Effector memory CD8-positive, alpha-beta T cell (primary cell): ENCODE measurements at regions not wholly inside any gene's neighbourhood (a gene's known extent, or its start where the extent isn't known, plus 50 kb on each side); places are given as distances from the start of the nearest gene placed in this dataset.
A peak's percentile ranks its signal among the peaks of the same experiment; 100 is the strongest.

Experiments used
- ATAC-seq: fragments of 150-1000 bp; cut with Tn5 transposase; replicated peaks from 2 replicates; pipeline ENCODE4 v1.10.0; 2021; ENCODE audit warnings: mild to moderate bottlenecking, moderate library complexity
- DNase-seq, 3 experiments: peaks; one replicate each; pipeline ENCODE4 v3.0.0; 2021
- H3K27ac Mint-ChIP-seq, 2 donors: one replicate each; pipeline ENCODE4 v1.8.0; 2022; ENCODE audit warnings: mild to moderate bottlenecking in 2 of 2, mixed read lengths in 2 of 2, moderate library complexity in 2 of 2
- H3K27me3 Mint-ChIP-seq, 2 donors: one replicate each; pipeline ENCODE4 v1.8.0; 2022; ENCODE audit warnings: mixed read lengths in 2 of 2
- H3K36me3 Mint-ChIP-seq: one replicate; pipeline ENCODE4 v1.8.0; 2022; ENCODE audit warnings: mild to moderate bottlenecking, moderate library complexity, mixed read lengths; ENCODE audit not compliant: insufficient read depth
- H3K4me1 Mint-ChIP-seq, 2 donors: one replicate each; pipeline ENCODE4 v1.8.0; 2022; ENCODE audit warnings: low read depth in 2 of 2, mixed read lengths in 2 of 2
- H3K4me3 Mint-ChIP-seq, 2 donors: one replicate each; pipeline ENCODE4 v1.8.0; 2022; ENCODE audit warnings: mild to moderate bottlenecking in 2 of 2, mixed read lengths in 2 of 2, moderate library complexity in 2 of 2
- H3K9me3 Mint-ChIP-seq, 2 donors: one replicate each; pipeline ENCODE4 v1.8.0; 2022; ENCODE audit warnings: mixed read lengths in 2 of 2

GRCh38 chr10:3893901-3894563 is 109.0 kb upstream of the KLF6 start:
- Mint-ChIP-seq H3K4me1 (peaks cover 32 to 46% of the 10 kb centered on the region in 2 donors), H3K4me3 (peak overlapping the region; percentile 8 to 44), H3K27ac (peak overlapping the region; percentile 87 to 97), H3K36me3 (peaks cover 13% of the 10 kb centered on the region), H3K27me3 (no peaks in the 10 kb centered on the region), H3K9me3 (no peaks in the 10 kb centered on the region)
- ATAC-seq (peak; percentile 12), DNase-seq (no peak)

GRCh38 chr10:3892440-3893425 is 107.7 kb upstream of the KLF6 start:
- DNase-seq: peak; percentile 42 to 52 (median 51)
- H3K9me3 Mint-ChIP-seq: no peaks in the 10 kb centered on the region
- peaks cover 37 to 51% of the 10 kb centered on the region in 2 donors for H3K4me1 Mint-ChIP-seq

GRCh38 chr10:3891396-3891795 is 106.4 kb upstream of the KLF6 start:
- no peak overlapping the region for H3K4me3 Mint-ChIP-seq
- DNase-seq (no peak), ATAC-seq (no peak)
- H3K27me3 Mint-ChIP-seq: no peaks in the 10 kb centered on the region
- H3K27ac Mint-ChIP-seq: peak overlapping the region; percentile 87 to 97
- H3K36me3 Mint-ChIP-seq: peaks cover 16% of the 10 kb centered on the region
- no peaks in the 10 kb centered on the region for H3K9me3 Mint-ChIP-seq
- H3K4me1 Mint-ChIP-seq: peaks cover 45 to 61% of the 10 kb centered on the region in 2 donors

More at GRCh38 chr10:3892440-3893425, 107.7 kb upstream of the KLF6 start:
- H3K27ac Mint-ChIP-seq: peak overlapping the region; percentile 87 to 97
- H3K4me3 Mint-ChIP-seq: peak overlapping the region; percentile 51 to 64
- H3K27me3 Mint-ChIP-seq: no peaks in the 10 kb centered on the region
- H3K36me3 Mint-ChIP-seq: peaks cover 16% of the 10 kb centered on the region
- peak; percentile 76 for ATAC-seq

DNA sequence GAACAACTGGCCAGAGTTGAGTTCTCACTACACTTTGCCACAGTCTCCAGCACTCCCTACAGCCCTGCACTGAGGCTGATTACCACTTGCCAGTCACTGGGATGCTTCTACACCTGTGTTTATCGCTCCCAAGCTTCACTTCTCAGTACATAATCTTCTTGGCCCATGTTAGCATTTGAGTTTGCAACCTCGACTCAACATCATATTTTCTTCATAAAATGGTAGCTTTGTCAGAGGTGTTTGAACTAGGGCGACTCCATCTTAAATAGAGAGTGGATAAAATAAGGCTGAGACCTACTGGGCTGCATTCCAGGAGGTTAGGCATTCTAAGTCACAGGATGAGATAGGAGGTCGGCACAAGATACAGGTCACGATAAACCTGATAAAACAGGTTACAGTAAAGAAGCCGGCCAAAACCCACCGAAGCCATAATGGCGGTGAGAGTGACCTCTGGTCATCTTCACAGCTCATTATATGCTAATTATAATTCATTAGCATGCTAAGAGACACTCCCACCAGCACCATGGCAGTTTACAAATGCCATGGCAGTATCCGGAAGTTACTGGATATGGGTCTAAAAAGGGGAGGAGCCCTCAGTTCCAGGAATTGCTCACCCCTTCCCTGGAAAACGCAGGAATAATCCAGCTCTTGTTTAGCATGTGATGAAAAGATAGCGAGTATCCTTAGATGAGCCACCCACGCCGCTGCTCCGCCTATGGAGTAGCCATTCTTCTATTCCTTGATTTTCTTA is 105.8 kb upstream of the KLF6 start:
- no peaks in the 10 kb centered on the region for H3K9me3 Mint-ChIP-seq
- H3K27ac Mint-ChIP-seq: peak overlapping the region; percentile 87 to 97
- H3K4me3 Mint-ChIP-seq: no peak overlapping the region
- DNase-seq (no peak), ATAC-seq (no peak)
- peaks cover 45 to 61% of the 10 kb centered on the region in 2 donors for H3K4me1 Mint-ChIP-seq
- H3K36me3 Mint-ChIP-seq: peaks cover 16% of the 10 kb centered on the region
- H3K27me3 Mint-ChIP-seq: no peaks in the 10 kb centered on the region

DNA sequence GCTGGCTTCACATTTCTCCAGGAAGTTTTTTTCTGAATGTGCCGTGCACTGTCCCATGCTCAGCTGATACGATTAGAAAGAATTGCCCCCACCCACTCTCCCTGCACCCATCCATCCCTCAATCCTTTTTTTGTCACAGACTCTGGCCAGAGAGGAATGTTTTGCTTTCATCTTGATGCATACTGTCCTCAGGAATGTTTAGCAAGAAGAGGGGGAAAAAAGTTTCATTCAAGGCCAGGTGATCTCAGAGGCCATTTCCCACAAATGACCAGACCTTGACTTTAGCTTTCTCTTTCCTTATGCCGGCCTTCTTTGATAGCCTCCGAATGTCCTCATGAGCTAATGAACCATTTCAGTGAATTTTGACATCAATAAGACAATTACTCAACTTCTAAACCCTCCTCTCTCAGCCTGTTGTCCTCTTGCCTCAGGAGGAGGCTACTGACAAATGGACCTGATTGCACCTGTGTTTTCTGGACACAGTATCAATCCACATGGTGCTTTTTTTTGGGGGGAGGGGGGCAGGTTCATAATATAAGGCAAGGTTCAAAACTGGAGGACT is 105.0 kb upstream of the KLF6 start:
- H3K4me1 Mint-ChIP-seq: peaks cover 45 to 57% of the 10 kb centered on the region in 2 donors
- no peaks in the 10 kb centered on the region for H3K27me3 Mint-ChIP-seq
- DNase-seq: no peak

DNA sequence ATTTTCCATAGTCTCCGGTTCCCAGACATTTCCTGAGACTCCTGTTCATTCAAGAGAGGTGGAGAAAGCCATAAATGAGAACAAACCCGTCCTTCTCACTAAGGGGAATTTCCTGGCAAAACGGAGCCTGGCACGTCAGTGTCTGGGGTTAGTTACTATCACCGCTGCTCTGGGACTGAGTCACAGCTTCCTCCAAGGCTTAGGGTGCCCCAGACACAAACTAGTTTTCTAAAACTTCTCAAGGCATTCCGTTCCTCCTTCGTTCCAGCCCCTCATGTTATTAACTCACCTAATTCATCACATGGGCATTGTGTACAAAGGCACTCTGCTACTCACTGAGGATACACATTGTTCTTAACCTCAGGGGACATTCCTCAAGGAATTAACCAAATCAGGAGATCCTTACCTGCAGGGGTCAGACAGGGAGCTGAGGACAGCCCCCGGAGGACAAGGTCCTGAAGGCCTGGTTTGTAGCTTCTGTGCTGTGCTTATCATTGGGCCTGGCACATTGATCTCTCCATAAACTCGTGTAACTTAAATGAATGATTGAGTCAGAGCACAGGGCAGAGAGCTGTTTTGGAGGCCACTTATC is 103.0 kb upstream of the KLF6 start:
- peaks cover 32 to 39% of the 10 kb centered on the region in 2 donors for H3K4me1 Mint-ChIP-seq
- H3K27me3 Mint-ChIP-seq: no peaks in the 10 kb centered on the region
- peak; percentile 73 for ATAC-seq

More for the DNA sequence above, 105.0 kb upstream of the KLF6 start:
- Mint-ChIP-seq H3K4me3 (no peak overlapping the region), H3K9me3 (no peaks in the 10 kb centered on the region), H3K27ac (peak overlapping the region in 1 of 2 donors; percentile 97), H3K36me3 (peaks cover 16% of the 10 kb centered on the region)
- no peak for ATAC-seq

DNA sequence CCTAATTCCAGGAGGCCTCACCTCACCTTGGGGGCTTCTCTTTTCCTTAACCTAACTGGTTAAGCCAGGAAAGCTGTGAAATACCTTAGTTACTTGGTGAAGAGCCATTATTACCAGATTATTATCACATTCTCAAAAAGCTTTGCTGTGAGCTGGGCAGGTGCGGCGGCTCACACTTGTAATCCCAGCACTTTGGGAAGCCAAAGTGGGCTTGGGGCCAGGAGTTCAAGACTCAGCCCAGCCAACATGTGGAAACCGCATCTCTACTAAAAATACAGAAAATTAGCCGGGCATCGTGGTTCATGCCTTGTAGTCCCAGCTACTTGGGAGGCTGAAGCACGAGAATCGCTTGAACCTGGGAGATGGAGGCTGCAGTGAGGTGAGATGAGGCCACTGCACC is 102.4 kb upstream of the KLF6 start:
- no peaks in the 10 kb centered on the region for H3K9me3 Mint-ChIP-seq
- H3K27ac Mint-ChIP-seq: peak overlapping the region; percentile 97 to 99
- peak overlapping the region; percentile 63 to 69 for H3K4me3 Mint-ChIP-seq
- no peaks in the 10 kb centered on the region for H3K27me3 Mint-ChIP-seq
- DNase-seq: no peak
- peaks cover 26 to 33% of the 10 kb centered on the region in 2 donors for H3K4me1 Mint-ChIP-seq
- ATAC-seq: no peak
- H3K36me3 Mint-ChIP-seq: peaks cover 6% of the 10 kb centered on the region

More for the DNA sequence above, 103.0 kb upstream of the KLF6 start:
- Mint-ChIP-seq H3K9me3 (no peaks in the 10 kb centered on the region), H3K4me3 (peak overlapping the region; percentile 63 to 69), H3K27ac (peak overlapping the region; percentile 97 to 99), H3K36me3 (peaks cover 11% of the 10 kb centered on the region)
- DNase-seq: peak; percentile 72 to 74 (median 73)

GRCh38 chr10:3886641-3887251 is 101.7 kb upstream of the KLF6 start:
- DNase-seq: no peak
- ATAC-seq: no peak
- Mint-ChIP-seq H3K36me3 (peaks cover 3% of the 10 kb centered on the region), H3K9me3 (no peaks in the 10 kb centered on the region), H3K4me3 (peak overlapping the region; percentile 63 to 69), H3K27ac (peak overlapping the region; percentile 97 to 99), H3K4me1 (peaks cover 21 to 27% of the 10 kb centered on the region in 2 donors), H3K27me3 (no peaks in the 10 kb centered on the region)

GRCh38 chr10:3886191-3886590 is 101.2 kb upstream of the KLF6 start:
- H3K9me3 Mint-ChIP-seq: no peaks in the 10 kb centered on the region
- no peak for DNase-seq
- peaks cover 17 to 23% of the 10 kb centered on the region in 2 donors for H3K4me1 Mint-ChIP-seq
- peaks cover 3% of the 10 kb centered on the region for H3K36me3 Mint-ChIP-seq
- H3K4me3 Mint-ChIP-seq: peak overlapping the region in 1 of 2 donors; percentile 63
- peak overlapping the region in 1 of 2 donors; percentile 99 for H3K27ac Mint-ChIP-seq
- no peak for ATAC-seq
- H3K27me3 Mint-ChIP-seq: no peaks in the 10 kb centered on the region

- Mint-ChIP-seq H3K27me3 (no peaks in the 10 kb centered on the region), H3K9me3 (no peaks in the 10 kb centered on the region), H3K27ac (peak overlapping the region in 1 of 2 donors; percentile 14), H3K4me1 (peaks cover 15 to 17% of the 10 kb centered on the region in 2 donors), H3K36me3 (no peaks in the 10 kb centered on the region), H3K4me3 (no peak overlapping the region)
- no peak for DNase-seq
- no peak for ATAC-seq
These were observed 97.8 kb upstream of the KLF6 start for GRCh38 chr10:3882855-3883254.

DNA sequence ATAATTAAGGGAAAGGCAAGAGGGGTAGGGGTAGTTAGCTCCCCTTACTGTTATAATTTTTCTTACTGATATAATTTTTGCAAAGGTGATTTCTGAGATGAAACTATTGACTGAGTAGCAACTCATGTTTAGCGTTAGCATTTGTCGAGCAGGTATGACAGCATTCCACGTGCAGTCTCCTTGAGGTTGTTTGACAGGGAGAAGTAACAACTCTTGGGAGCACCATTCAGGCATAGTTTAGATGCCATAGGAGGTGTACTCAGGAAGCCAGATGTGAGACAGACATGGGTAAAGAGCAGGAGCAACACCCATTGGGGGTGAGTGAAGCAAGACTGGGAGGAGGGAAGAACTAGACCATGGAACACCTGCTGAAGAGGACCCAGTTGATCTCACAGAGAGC is 96.6 kb upstream of the KLF6 start:
- Mint-ChIP-seq H3K36me3 (no peaks in the 10 kb centered on the region), H3K4me3 (no peak overlapping the region), H3K9me3 (no peaks in the 10 kb centered on the region), H3K27ac (no peak overlapping the region), H3K27me3 (no peaks in the 10 kb centered on the region), H3K4me1 (peaks cover 15 to 17% of the 10 kb centered on the region in 2 donors)
- DNase-seq: no peak
- no peak for ATAC-seq

DNA sequence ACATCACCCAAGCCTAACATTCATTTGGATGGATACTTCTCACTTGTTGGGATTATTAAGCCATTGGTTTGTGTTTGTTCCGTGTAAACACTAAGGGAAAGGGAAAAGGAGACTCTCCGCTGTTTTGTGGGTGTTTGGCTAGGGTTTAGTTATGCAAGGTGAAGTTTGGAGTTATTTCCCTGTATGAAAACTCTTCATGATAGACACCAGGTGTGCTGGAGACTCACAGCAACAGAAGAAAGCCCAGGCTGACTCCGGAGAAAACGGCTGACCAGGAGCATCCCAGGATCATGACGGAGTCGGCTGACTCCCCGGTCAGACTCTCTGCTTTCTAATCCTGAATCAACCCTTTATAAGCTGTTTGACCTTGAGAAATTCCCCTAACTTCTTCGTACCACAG is 94.1 kb upstream of the KLF6 start:
- H3K27me3 Mint-ChIP-seq: no peaks in the 10 kb centered on the region
- peaks cover 29 to 35% of the 10 kb centered on the region in 2 donors for H3K4me1 Mint-ChIP-seq
- H3K27ac Mint-ChIP-seq: peak overlapping the region; percentile 67 to 71
- H3K4me3 Mint-ChIP-seq: no peak overlapping the region
- no peaks in the 10 kb centered on the region for H3K9me3 Mint-ChIP-seq
- peaks cover 16% of the 10 kb centered on the region for H3K36me3 Mint-ChIP-seq
- no peak for DNase-seq
- no peak for ATAC-seq
